HG02885 (cell line): ENCODE measurements at regions not wholly inside any gene's neighbourhood (a gene's known extent, or its start where the extent isn't known, plus 50 kb on each side); places are given as distances from the start of the nearest gene placed in this dataset.

Source experiments
- ATAC-seq: cut with Tn5 transposase; IDR thresholded peaks from one replicate; pipeline ENCODE4 v1.9.1; 2021; ENCODE audit warnings: mild to moderate bottlenecking; ENCODE audit not compliant: unreplicated experiment, poor library complexity

DNA sequence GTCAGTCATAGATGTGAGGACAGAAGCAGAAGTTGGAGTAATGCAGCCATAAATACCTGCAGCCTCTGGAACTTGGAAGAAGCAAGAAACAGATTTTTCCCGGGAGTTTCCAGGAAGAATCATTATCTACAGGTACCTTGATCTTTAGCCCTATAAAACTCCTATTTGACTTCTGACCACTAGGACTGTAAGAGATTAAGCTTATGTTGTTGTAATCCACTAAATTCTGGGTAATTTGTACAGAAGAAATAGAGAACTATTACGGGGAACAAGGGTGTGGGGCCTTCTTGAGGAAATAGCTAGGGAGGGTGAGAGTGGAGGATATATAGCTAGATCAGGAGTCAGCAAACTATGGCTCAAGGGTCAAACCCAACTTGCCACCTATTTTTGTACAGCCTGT lies 353.2 kb downstream of the SLC4A3 start:
- ATAC-seq, result no peak

DNA sequence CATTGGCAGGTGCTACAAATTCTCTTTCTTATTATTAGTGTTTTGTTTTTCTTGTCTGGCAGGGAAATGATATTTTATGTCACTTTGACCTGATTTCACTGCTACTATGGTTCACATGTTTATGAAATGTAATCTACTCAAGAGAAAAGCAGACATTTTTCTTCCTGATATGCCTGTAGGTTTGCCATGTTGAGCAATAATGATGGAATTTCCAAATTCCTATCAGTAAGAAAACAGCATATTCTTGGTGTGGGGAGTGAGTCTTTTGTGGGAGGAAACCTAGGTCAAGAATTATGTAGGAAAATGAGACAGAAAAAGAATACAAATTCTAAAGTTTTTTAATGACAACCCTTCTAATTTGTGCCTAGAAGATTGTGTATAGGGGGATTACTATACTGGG lies 356.4 kb downstream of the SLC4A3 start:
- no peak for ATAC-seq

DNA sequence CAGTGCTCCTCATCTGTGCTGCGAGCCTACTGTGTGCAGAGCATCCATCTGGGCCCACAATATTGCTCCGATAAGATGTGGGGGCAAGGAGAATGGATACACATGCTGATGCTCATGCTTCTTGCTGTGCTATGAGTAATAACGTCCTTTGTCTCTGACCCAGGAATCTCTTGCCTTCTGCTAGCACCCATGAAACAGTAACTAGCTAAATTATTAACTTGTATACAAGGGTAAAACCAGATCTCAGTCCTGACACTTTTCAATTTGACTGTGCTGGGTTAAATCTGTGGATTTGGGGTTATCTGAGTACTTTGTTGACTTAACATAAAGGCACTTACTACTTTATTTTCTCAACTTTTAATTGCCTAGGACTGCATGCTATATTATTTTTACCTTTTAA lies 357.6 kb downstream of the SLC4A3 start:
- ATAC-seq, result no peak

DNA sequence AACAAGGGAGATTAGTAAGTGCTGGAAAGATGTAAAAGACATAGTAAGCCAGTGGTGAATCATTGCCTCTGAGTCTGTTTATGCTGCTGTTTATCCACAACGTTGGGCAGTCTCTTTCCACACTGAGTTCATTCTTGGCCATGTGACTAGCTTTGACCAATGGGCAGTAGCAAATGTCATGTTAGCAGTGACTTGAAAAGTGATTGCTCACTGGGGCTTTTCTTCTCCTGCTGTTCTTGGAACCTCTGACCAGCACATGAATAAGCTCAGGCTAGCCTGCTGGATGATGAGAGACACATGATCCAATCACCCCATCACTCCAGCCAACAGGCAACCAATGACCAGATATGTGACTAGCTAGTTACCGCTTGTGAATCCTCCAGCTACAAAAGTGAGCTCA lies 360.4 kb downstream of the SLC4A3 start:
- ATAC-seq, result no peak

DNA sequence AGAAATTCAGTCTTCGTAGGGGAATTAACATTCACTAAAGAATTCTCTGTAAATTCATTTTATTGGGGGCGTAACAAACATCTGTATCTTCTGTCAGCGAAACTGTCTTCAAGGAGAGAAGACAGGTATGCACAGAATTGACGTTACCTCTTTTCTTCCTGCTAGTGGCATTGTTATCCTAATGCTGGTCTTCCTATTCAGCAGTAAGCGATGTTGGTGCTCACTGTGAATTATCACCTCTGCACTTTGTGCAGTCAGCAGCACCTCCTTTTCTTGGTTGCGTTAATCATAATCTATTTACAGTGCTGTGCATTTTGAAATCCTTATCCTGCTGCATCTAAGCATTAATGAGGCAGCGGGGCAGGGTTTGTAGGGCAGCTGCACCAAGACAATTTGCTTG lies 362.3 kb downstream of the SLC4A3 start:
- no peak for ATAC-seq

DNA sequence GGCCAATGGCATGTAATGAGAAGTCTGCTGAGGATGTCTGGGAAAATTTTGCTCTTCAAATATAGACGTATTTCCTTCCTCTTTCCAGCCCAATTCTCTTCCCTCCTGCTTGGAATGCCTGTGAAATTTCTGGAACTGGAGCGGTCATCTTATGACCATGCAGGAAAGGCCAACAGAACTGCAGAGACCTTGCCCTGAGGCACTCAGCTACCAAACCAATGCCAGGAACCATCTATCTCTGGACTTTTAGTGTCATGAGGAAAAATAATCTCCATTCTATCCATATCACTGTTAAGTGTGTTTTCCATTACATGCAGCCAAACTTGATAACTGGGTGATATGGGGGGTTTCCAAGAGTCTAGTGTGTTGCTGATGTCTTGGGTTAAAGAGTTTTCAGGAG lies 363.7 kb downstream of the SLC4A3 start:
- ATAC-seq, result no peak

DNA sequence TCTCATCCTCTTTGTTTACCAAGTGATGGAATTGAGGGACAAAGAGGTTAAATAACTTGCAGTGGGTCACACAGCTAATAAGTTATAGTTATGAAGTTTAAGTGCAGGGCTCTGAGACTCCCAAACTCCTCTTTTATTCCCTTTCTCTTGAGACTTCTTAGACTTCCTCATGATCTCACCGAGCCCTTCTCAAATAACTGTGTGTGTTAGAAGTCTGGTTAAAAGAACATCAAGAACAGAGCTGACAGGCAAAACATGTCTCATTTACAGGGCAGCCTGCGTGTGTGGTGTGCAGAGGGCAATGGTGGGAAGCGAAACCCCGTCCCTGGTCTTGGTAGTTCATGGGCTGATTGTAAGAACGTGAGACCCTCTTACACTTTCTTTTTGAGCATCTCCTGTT lies 368.0 kb downstream of the SLC4A3 start:
- no peak for ATAC-seq

DNA sequence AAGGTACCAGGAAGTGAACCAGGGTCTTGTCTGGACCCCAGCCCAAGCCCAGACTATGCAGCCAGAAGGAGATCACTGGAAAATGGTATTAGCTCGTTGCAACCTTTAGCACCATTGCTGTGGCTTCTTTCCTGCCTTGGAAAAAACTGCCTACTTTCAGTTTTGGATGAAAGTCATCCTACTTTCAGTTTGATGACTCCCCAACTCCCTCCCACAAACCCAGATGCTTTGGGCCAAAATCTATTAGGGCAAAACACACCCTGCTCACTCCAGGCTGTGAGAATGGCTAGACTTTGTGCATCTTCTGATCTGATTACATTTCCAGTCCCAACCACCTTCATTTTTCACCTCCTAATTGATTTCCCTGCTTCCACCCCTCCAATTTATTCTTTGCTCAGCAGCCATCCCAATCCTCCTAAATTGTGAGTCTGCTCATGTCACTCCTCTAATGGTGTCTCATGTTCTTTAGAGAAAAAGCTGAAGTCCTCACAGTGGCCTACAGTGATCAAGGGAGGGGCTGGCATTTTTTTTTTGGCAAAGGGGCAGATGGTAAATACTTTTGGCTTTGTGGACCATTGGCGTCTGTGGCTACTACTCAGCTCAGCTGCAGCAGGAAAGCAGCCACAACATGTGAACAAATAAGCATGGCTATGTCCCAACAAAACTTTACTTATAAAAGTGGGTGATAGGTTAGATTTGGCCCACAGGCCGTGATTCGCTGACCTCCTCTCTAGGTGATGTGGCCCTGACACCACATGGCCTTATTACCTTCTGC lies 368.7 kb downstream of the SLC4A3 start:
- ATAC-seq, result no peak

DNA sequence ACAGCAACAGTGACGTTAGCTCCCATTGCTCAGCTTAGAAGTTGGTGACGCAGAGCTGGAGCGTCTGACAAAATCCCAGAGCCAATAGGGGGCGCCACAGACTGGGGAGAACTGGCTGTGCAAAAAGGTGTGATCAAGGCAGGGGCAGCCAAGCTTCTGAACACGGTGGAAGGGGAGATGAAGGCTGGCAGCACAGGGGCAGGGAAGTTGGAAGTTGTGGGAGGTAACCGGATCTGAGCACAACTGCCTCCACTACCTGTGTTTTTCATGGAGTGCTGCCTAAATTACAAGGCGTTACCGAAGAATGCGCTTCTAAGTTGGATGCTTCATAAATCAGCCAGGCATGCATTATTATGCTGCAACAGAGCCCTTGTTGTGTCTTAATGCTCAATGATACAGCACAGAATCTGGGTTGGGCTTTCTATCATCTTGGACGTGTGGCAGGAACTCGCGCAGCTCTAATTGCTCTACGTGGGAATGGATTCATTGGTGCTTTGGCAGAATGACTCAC lies 370.0 kb downstream of the SLC4A3 start:
- ATAC-seq, result no peak

DNA sequence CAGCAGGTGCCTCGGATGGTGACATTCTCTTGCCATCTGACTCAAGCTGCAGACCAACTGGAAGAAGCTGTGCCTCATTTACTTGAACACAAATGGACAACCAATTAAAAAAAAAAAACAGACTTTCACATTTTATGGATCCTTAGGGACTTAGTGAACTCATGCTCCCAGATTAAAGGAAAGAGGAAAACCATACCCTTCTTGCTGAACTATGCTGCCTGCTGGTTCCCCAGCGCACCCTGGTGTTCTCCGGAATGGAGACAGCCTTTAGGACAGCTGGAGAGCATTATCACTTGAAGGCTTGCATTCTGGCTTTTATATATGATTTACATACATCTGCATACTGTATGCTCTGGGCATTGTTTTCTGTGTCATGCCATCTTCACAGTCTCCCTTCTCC lies 370.7 kb downstream of the SLC4A3 start:
- ATAC-seq, result no peak

DNA sequence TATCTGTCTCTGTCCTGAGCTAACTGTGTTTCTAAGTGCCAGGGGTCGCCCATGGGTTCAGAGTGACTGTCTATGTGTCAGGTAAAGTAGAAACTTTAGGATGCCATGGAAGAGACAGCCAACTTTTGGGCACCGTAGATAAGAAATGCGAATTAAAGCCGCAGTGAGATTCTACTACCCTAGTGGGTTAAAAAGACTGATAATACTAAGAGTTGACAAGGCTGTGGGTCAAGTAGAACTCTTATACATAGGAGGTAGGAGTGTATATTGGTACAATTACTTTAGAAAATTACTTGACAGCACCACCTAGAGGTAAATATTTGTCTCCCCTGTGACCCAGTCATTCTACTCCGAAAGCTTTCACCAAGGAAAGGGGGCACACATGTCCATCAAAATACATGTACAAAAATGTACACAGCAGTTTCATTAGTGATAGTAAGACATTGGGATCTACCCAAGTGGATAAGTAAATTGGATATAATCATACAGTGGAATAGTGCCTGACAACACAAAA lies 371.3 kb downstream of the SLC4A3 start:
- no peak for ATAC-seq

DNA sequence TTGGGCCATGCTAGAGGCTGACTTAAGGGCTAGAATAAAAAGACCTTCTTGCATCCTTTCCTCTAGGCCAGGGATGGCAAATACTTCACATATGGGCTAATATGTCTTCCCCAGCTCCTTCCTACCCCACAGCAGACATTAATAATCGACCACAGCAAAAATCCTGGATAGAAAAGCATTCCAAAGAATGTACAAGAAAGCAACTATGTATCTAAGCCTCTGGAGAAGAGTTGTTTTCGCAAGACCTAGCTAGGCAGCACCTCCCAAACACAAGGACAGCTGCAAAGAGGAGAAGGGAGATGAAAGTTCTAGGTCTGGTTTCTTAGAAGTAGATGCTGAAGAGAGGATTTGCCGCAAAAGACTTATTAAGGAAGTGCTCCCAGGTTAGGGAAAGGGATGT lies 372.6 kb downstream of the SLC4A3 start:
- no peak for ATAC-seq

DNA sequence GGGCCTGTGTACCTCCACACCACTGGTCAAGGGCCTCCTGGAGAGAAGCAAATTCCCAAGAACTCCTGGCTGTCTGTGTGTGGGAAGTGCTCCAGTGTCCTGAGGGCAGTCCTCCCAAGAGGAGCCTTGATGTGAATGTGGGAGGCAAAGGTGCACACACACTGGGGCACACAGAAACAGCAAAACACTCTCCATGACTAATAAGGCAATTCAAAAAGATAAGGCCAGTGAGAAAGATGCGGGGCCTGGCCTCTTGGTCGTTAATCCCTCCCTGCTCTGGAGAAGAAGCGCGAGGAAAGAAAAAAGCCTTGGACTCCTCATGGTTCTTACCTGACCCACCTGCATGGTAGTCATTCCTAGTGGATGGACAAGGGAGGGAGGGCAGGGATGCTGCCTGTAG lies 373.2 kb downstream of the SLC4A3 start:
- ATAC-seq, result no peak

DNA sequence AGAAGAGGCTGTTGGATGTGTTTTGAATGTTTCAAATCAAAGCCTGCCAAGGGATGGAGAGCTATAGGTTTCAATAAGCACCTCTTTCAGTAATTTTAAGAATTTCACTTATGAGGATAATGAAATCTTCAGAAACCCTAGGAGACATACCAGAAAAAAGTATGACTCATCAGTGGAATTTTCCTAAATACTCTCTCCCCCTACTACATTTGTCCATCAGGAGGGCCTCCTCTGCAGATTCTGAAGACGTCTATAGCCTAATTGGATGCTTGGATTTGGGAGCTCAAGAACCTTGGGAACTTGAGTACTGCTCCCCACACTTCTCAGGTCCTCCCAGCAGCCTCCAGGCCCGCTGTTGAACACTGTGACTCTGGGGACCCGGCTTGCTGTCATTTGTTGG lies 374.3 kb downstream of the SLC4A3 start:
- ATAC-seq, result no peak

DNA sequence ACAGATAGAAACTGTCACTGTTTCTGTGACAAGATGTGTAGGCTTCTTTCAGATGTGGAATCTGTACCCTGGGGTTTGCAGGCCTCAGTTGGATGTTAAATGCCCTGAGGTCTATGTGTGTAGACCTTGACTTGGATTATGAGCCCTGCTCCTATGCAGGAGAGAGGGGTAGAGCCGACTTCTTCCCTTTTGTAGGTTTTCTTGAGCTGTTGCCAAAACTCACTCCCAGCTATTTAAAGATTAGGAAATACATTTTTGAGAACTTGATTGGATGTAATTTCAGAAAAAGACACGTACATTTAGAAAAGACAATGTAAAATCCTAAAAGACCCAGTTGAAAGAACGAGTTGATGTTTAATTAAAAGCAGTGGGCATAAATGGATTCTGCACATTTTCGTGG lies 374.8 kb downstream of the SLC4A3 start:
- no peak for ATAC-seq

DNA sequence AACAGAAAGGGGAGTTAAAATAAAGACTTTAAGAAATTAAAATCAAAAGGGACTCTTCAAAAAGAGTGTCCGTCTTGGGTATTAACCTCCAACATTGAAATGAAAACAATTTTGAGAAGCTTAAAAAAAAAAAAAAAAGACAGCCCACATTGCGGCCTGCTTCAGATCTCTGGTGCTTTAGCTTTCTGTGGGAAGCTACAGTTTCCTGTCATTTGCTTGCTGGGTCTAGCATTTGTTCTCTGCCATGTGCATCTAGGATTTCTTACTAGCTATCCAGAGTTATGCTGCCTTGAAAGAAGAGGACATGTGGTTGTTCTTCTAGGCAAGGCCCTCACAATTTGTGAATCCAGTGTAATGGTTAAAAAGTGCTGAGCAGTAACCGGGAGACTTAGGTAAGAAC lies 375.3 kb downstream of the SLC4A3 start:
- no peak for ATAC-seq

DNA sequence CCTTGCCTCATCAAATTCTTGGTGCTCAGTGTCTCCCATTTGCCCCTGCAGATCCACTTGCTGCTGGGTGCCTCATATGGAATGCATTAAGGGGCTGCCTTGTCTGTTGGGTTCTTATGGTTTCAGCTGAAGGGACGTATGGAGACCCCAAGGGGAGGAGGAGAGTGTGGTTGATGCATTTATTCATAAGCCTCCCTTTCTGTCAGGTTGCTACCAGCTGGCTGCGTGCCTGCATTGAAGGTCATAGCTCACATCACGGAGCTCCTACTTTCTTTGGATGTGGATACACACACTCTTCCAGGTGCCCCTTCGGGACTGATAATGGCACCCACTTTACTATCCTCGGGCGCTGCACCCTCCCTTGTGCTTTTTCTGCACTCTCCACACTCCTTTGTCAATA lies 377.9 kb downstream of the SLC4A3 start:
- no peak for ATAC-seq

DNA sequence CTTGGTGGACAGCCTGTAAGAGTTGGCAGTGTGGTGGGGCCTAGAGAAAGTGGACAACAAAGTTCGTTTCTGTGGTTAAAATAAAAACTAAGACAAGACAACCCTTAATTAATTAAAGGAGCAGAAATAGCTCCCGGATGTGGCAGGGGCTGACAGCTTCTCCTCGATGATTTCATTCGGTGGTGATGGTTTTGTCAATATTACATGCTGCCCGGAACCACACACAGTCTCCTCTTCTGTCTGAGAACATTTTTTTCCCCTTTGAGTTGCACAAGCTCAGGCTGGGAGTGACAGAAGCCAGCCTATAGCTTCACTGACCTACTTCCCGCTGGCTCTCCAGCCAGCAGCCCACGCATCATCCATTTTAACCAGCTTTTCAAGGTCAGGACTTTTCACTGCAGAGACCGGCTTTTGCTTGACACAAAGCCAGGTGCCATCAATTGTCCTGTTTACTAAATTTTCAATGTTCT lies 378.8 kb downstream of the SLC4A3 start:
- no peak for ATAC-seq

DNA sequence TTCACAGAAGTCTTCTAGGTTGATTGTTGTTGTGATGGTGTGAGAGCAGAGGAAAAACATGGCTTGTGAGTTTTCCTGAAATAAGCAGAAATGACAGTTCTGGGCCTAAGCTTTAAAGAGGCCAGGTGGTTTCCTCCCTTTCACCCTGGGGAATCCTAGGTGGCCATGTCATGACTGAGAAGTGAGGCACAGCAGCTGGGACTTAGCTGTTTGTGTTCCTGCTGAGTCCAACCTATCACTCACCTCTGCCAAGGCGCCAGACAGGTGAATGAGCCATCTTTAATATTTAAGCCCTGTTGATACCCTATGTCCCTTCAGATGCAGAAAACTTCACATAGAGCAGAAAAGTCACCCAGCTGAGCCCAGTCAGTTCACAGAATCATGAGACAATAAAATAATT lies 384.4 kb downstream of the SLC4A3 start:
- no peak for ATAC-seq

DNA sequence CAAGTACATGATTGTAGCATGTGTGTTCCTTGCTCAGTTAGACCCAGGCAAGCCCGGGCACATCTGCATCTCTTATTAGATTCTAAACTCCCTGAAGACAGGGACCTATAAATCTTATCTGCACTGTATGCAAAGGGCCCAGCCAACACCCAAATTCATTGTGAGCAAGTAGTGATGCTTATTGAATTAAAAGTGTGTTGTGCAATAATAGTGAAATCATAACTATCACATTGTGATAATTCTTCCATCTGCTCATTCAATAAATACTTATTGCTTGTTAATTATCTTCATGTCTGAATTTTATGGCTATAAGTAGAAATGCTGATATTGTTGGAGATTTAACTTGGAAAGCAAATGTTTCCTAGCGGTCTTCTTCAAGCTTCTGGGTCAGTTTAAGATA lies 387.5 kb downstream of the SLC4A3 start:
- no peak for ATAC-seq

DNA sequence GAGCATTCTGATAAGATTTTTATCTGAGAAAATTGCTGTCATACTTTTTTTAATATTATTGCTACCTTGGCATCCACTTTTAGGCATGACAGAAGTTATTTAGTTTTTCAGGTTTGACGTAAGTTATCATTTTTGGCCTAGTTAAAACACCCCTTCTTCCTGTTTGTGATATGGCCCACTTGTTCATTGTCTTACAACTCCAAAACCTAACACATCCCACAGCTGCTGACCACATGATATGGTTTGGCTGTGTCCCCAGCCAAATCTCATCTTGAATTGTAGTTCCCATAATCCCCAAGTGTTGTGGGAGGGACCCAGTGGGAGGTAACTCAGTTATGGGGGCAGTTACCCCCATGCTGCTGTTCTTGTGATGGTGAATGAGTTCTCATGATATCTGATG lies 388.1 kb downstream of the SLC4A3 start:
- no peak for ATAC-seq

DNA sequence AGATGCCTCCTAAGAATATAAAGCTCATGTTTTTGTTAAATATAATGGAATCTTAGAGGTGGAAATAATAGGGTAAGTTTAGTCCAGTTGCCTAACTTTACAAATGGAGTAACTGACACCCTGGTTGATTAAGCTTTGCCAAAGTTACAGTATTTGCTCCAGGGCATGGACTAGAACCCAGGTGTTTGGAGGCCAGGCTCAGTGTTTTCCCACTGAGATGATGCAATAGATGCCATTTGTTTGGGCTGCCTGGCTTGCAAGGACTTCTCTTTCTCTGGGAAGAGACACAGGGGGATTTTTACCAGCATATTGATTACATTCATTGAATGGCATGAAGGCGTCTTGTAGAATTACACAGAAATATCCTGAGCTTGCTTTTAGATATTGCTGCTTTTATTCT lies 397.8 kb downstream of the SLC4A3 start:
- ATAC-seq, result no peak
